ENCODE measurements at regions not wholly inside any gene's neighbourhood (a gene's known extent, or its start where the extent isn't known, plus 50 kb on each side); places are given as distances from the start of the nearest gene placed in this dataset.

GRCh38 chr13:84802073-84802472 lies 919.8 kb upstream of the SLITRK1 start:
- Histone ChIP-seq H3K27ac (ENCODE audit: low read depth, low read length) (no peak overlapping the region), H3K27me3 (ENCODE audit: insufficient read depth, low read length) (no peaks in the 10 kb centered on the region), H3K36me3 (ENCODE audit: insufficient read depth, low read length) (no peaks in the 10 kb centered on the region), H4K20me1 (ENCODE audit: insufficient read depth, low read length) (no peaks in the 10 kb centered on the region), H3K79me2 (ENCODE audit: insufficient read depth, low read length) (no peaks in the 10 kb centered on the region), H3K4me2 (ENCODE audit: low read length) (no peak overlapping the region), H3K4me3 (ENCODE audit: insufficient read depth, low read depth, low read length) (no peak overlapping the region), H3K9ac (ENCODE audit: low read length) (no peak overlapping the region), H3K9me3 (ENCODE audit: insufficient read depth, low read depth, low read length) (no peaks in the 10 kb centered on the region), H2AFZ (ENCODE audit: low read depth, low read length) (no peak overlapping the region), H3K4me1 (ENCODE audit: insufficient read depth, low read length) (no peaks in the 10 kb centered on the region)
- Mint-ChIP-seq H3K4me1 (ENCODE audit: low read depth, unreplicated experiment) (no peaks in the 10 kb centered on the region), H3K4me3 (ENCODE audit: unreplicated experiment) (no peak overlapping the region), H3K27ac (ENCODE audit: unreplicated experiment) (no peak overlapping the region), H3K36me3 (ENCODE audit: low read depth, unreplicated experiment) (no peaks in the 10 kb centered on the region), H3K9me3 (ENCODE audit: unreplicated experiment) (no peaks in the 10 kb centered on the region), H3K27me3 (ENCODE audit: low read depth, unreplicated experiment) (peaks cover 2% of the 10 kb centered on the region)
- TF ChIP-seq CTCF (IDR thresholded peaks at IDR 0.05; ENCODE audit: insufficient read depth, low read depth, low read length) (no peak), EZH2 (IDR thresholded peaks at IDR 0.05; ENCODE audit: insufficient read depth, low read length) (no peak)
- FAIRE-seq (no peak), DNase-seq (ENCODE audit: low read depth) (no peak)

- Mint-ChIP-seq H3K4me3 (ENCODE audit: unreplicated experiment) (no peak overlapping the region), H3K27me3 (ENCODE audit: low read depth, unreplicated experiment) (no peaks in the 10 kb centered on the region), H3K27ac (ENCODE audit: unreplicated experiment) (no peak overlapping the region), H3K9me3 (ENCODE audit: unreplicated experiment) (peaks cover 2% of the 10 kb centered on the region), H3K36me3 (ENCODE audit: low read depth, unreplicated experiment) (no peaks in the 10 kb centered on the region), H3K4me1 (ENCODE audit: low read depth, unreplicated experiment) (no peaks in the 10 kb centered on the region)
- no peaks in the 10 kb centered on the region for H3K9me3 ChIP-seq (ENCODE audit: insufficient read depth, low read depth, low read length)
- H3K4me3 ChIP-seq (ENCODE audit: insufficient read depth, low read depth, low read length), result no peak overlapping the region
- DNase-seq (ENCODE audit: low read depth) (no peak), FAIRE-seq (no peak)
- H3K9ac ChIP-seq (ENCODE audit: low read length), result no peak overlapping the region
- no peaks in the 10 kb centered on the region for H4K20me1 ChIP-seq (ENCODE audit: insufficient read depth, low read length)
- H3K79me2 ChIP-seq (ENCODE audit: insufficient read depth, low read length), result no peaks in the 10 kb centered on the region
- H3K27ac ChIP-seq (ENCODE audit: low read depth, low read length), result no peak overlapping the region
- no peaks in the 10 kb centered on the region for H3K27me3 ChIP-seq (ENCODE audit: insufficient read depth, low read length)
- no peaks in the 10 kb centered on the region for H3K36me3 ChIP-seq (ENCODE audit: insufficient read depth, low read length)
- TF ChIP-seq CTCF (IDR thresholded peaks at IDR 0.05; ENCODE audit: insufficient read depth, low read depth, low read length) (no peak), EZH2 (IDR thresholded peaks at IDR 0.05; ENCODE audit: insufficient read depth, low read length) (no peak)
- no peak overlapping the region for H3K4me2 ChIP-seq (ENCODE audit: low read length)
- H2AFZ ChIP-seq (ENCODE audit: low read depth, low read length), result no peak overlapping the region
- no peaks in the 10 kb centered on the region for H3K4me1 ChIP-seq (ENCODE audit: insufficient read depth, low read length)
Measured at GRCh38 chr13:84784443-84785153, 902.3 kb upstream of the SLITRK1 start.

GRCh38 chr13:84777316-84777715 lies 895.0 kb upstream of the SLITRK1 start:
- Mint-ChIP-seq H3K4me1 (ENCODE audit: low read depth, unreplicated experiment) (no peaks in the 10 kb centered on the region), H3K36me3 (ENCODE audit: low read depth, unreplicated experiment) (no peaks in the 10 kb centered on the region), H3K27ac (ENCODE audit: unreplicated experiment) (no peak overlapping the region), H3K9me3 (ENCODE audit: unreplicated experiment) (no peaks in the 10 kb centered on the region), H3K27me3 (ENCODE audit: low read depth, unreplicated experiment) (no peaks in the 10 kb centered on the region), H3K4me3 (ENCODE audit: unreplicated experiment) (no peak overlapping the region)
- no peak for TF ChIP-seq EZH2 (IDR thresholded peaks at IDR 0.05; ENCODE audit: insufficient read depth, low read length)
- no peak for TF ChIP-seq CTCF (IDR thresholded peaks at IDR 0.05; ENCODE audit: insufficient read depth, low read depth, low read length)
- Histone ChIP-seq H3K9ac (ENCODE audit: low read length) (no peak overlapping the region), H3K79me2 (ENCODE audit: insufficient read depth, low read length) (no peaks in the 10 kb centered on the region), H3K4me3 (ENCODE audit: insufficient read depth, low read depth, low read length) (no peak overlapping the region), H3K27ac (ENCODE audit: low read depth, low read length) (no peak overlapping the region), H3K36me3 (ENCODE audit: insufficient read depth, low read length) (no peaks in the 10 kb centered on the region), H3K9me3 (ENCODE audit: insufficient read depth, low read depth, low read length) (no peaks in the 10 kb centered on the region), H3K4me2 (ENCODE audit: low read length) (no peak overlapping the region), H2AFZ (ENCODE audit: low read depth, low read length) (no peak overlapping the region), H3K4me1 (ENCODE audit: insufficient read depth, low read length) (no peaks in the 10 kb centered on the region), H3K27me3 (ENCODE audit: insufficient read depth, low read length) (no peaks in the 10 kb centered on the region), H4K20me1 (ENCODE audit: insufficient read depth, low read length) (no peaks in the 10 kb centered on the region)
- FAIRE-seq (no peak), DNase-seq (ENCODE audit: low read depth) (no peak)

Measured in astrocyte (in vitro differentiated cells and primary cell).